Testis (tissue), 2 donors: ENCODE measurements at regions not wholly inside any gene's neighbourhood (a gene's known extent, or its start where the extent isn't known, plus 50 kb on each side); places are given as distances from the start of the nearest gene placed in this dataset.

Experiments
- POLR2A ChIP-seq: fragments of 450-650 bp; IDR thresholded peaks from one replicate; pipeline ENCODE4 v1.6.1; 2017; ENCODE audit warnings: antibody characterized with exemption, mild to moderate bottlenecking, moderate library complexity
- TF ChIP-seq, protein P1 (sequence below), 3 experiments: fragments of 450-650 bp in 2 of 3; fragments of 200-600 bp in 1 of 3; sonication (generic) in 1 of 3; IDR thresholded peaks; one replicate each; pipeline ENCODE4 v1.5.1; 2016 to 2019; ENCODE audit warnings: antibody characterized with exemption in 3 of 3, mild to moderate bottlenecking in 2 of 3, moderate library complexity in 1 of 3

DNA sequence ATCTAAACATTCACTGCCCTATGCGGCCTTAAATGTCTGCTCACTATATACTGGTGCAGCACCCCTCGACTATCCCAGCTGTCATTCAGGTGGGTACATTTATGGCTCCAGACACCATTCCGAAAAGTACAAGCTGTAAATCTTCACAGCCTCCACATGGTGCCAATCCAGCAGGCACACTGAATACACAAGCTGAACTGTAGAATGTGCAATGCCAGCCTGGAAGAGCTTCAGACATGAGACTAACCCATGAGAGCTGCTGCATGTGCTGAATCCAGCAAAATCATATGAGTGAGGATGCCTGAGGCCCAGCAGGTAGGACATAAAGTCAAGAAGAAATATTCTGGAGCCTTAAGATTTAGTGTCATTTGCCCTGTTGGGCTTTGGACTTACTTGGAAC is 483.8 kb upstream of the GRIA1 start:
- TF ChIP-seq, protein P1, sequence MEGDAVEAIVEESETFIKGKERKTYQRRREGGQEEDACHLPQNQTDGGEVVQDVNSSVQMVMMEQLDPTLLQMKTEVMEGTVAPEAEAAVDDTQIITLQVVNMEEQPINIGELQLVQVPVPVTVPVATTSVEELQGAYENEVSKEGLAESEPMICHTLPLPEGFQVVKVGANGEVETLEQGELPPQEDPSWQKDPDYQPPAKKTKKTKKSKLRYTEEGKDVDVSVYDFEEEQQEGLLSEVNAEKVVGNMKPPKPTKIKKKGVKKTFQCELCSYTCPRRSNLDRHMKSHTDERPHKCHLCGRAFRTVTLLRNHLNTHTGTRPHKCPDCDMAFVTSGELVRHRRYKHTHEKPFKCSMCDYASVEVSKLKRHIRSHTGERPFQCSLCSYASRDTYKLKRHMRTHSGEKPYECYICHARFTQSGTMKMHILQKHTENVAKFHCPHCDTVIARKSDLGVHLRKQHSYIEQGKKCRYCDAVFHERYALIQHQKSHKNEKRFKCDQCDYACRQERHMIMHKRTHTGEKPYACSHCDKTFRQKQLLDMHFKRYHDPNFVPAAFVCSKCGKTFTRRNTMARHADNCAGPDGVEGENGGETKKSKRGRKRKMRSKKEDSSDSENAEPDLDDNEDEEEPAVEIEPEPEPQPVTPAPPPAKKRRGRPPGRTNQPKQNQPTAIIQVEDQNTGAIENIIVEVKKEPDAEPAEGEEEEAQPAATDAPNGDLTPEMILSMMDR (IDR thresholded peaks at IDR 0.05), result no peak
- TF ChIP-seq POLR2A, result no peak
